SK-N-SH (cell line): ENCODE measurements at regions not wholly inside any gene's neighbourhood (a gene's known extent, or its start where the extent isn't known, plus 50 kb on each side); places are given as distances from the start of the nearest gene placed in this dataset.

Experiments used
- CTCF ChIA-PET: fragments of 300-600, 350-600 bp; formaldehyde crosslinking; extraction: SDS; loops from one replicate; lab custom pipeline; 2021; lab: Yijun Ruan, JAX
- POLR2A ChIA-PET: fragments of 350-600 bp; sonication (Branson Sonifier 250); formaldehyde crosslinking; extraction: SDS; loops from one replicate; lab custom pipeline; 2020; ENCODE audit warnings: antibody characterized with exemption, inconsistent platforms; lab: Yijun Ruan, JAX
- DNase-seq: peaks from one replicate; pipeline ENCODE4 v3.0.0; 2012
- H2AFZ ChIP-seq: fragments of 200-600 bp; sonication (generic); 2 replicates; pipeline ENCODE4 v1.8.1; 2016; ENCODE audit warnings: antibody characterized with exemption, mild to moderate bottlenecking, low read depth
- H3F3A ChIP-seq: fragments of 200-600 bp; sonication (generic); replicated peaks from 2 replicates; pipeline ENCODE3; 2016; ENCODE audit warnings: antibody characterized with exemption, mild to moderate bottlenecking; ENCODE audit not compliant: insufficient read depth
- H3K27ac ChIP-seq, 2 experiments: fragments of 200-500 bp in 1 of 2; fragments of 200-600 bp in 1 of 2; sonication (Bioruptor generic) in 1 of 2; sonication (generic), shearing (Covaris generic) in 1 of 2; 2 replicates each; pipeline versions ENCODE4 v1.5.1 to v1.6.1; 2014 to 2016; ENCODE audit warnings: low read depth in 2 of 2, inconsistent platforms in 1 of 2, low read length in 1 of 2, mild to moderate bottlenecking in 1 of 2, mixed read lengths in 1 of 2
- H3K27me3 ChIP-seq: fragments of 200-600 bp; sonication (generic), shearing (Covaris generic); 2 replicates; pipeline ENCODE4 v1.6.1; 2016; ENCODE audit warnings: mixed run types; ENCODE audit not compliant: insufficient read depth
- H3K36me3 ChIP-seq, 2 experiments: fragments of 200-500 bp in 1 of 2; fragments of 200-600 bp in 1 of 2; sonication (Bioruptor generic) in 1 of 2; sonication (generic) in 1 of 2; replicated peaks in 1 of 2; 2 replicates each; pipeline versions ENCODE3 to v1.5.1; 2014 to 2016; ENCODE audit warnings: low read length in 1 of 2, mild to moderate bottlenecking in 1 of 2; ENCODE audit not compliant: insufficient read depth in 2 of 2, control insufficient read depth in 1 of 2
- H3K4me1 ChIP-seq, 2 experiments: fragments of 200-500 bp in 1 of 2; fragments of 200-600 bp in 1 of 2; sonication (Bioruptor generic) in 1 of 2; sonication (generic), shearing (Covaris generic) in 1 of 2; 2 replicates each; pipeline versions ENCODE4 v1.5.1 to v1.6.1; 2014 to 2016; ENCODE audit warnings: low read depth in 1 of 2, low read length in 1 of 2, mixed run types in 1 of 2; ENCODE audit not compliant: insufficient read depth in 2 of 2, control insufficient read depth in 1 of 2
- H3K4me2 ChIP-seq: fragments of 200-600 bp; sonication (generic), shearing (Covaris generic); 2 replicates; pipeline ENCODE4 v1.6.1; 2017; ENCODE audit warnings: mixed run types
- H3K4me3 ChIP-seq, 2 experiments: fragments of 200-500 bp in 1 of 2; fragments of 200-600 bp in 1 of 2; sonication (Bioruptor generic) in 1 of 2; sonication (generic), shearing (Covaris generic) in 1 of 2; 2 replicates each; pipeline versions ENCODE4 v1.5.1 to v1.8.1; 2014 to 2016; ENCODE audit warnings: low read depth in 2 of 2, inconsistent platforms in 1 of 2, low read length in 1 of 2, mild to moderate bottlenecking in 1 of 2, mixed read lengths in 1 of 2, moderate library complexity in 1 of 2
- H3K79me2 ChIP-seq: fragments of 200-600 bp; sonication (generic); 2 replicates; pipeline ENCODE4 v1.8.1; 2017; ENCODE audit warnings: mild to moderate bottlenecking; ENCODE audit not compliant: insufficient read depth
- H3K9ac ChIP-seq: fragments of 200-600 bp; sonication (generic); 2 replicates; pipeline ENCODE4 v1.6.1; 2017; ENCODE audit warnings: mixed run types
- H3K9me2 ChIP-seq: fragments of 200-600 bp; sonication (generic); 2 replicates; pipeline ENCODE4 v1.6.1; 2017; ENCODE audit warnings: mixed run types
- H3K9me3 ChIP-seq: fragments of 200-600 bp; sonication (generic); 2 replicates; pipeline ENCODE4 v1.6.1; 2017; ENCODE audit warnings: mixed run types, mild to moderate bottlenecking, moderate library complexity
- H4K20me1 ChIP-seq: fragments of 200-600 bp; sonication (generic); 2 replicates; pipeline ENCODE4 v1.6.1; 2017; ENCODE audit warnings: mild to moderate bottlenecking, mixed run types; ENCODE audit not compliant: insufficient read depth
- CTCF ChIP-seq: fragments of 200-600 bp; sonication (generic); IDR thresholded peaks from 2 replicates; pipeline ENCODE4 v1.6.1; 2017; ENCODE audit warnings: antibody characterized with exemption, mild to moderate bottlenecking, moderate library complexity
- ELF1 ChIP-seq: IDR thresholded peaks from 2 replicates; pipeline ENCODE4 v1.4.0; 2012
- EZH2phosphoT487 ChIP-seq: fragments of 200-600 bp; sonication (generic); IDR thresholded peaks from 2 replicates; pipeline ENCODE4 v1.6.1; 2017; ENCODE audit warnings: low read depth, mixed run types, mild to moderate bottlenecking, antibody characterized with exemption, moderate library complexity, borderline replicate concordance
- FOXJ3 ChIP-seq: sonication (generic); formaldehyde crosslinking; IDR thresholded peaks from 2 replicates; pipeline ENCODE4 v1.5.1; 2020; ENCODE audit warnings: mild to moderate bottlenecking, missing genetic modification reagents
- FOXM1 ChIP-seq: IDR thresholded peaks from 2 replicates; pipeline ENCODE4 v1.4.0; 2012; ENCODE audit warnings: low read depth, mild to moderate bottlenecking
- GABPA ChIP-seq: IDR thresholded peaks from 2 replicates; pipeline ENCODE4 v1.4.0; 2012; ENCODE audit warnings: low read depth, mild to moderate bottlenecking
- JUND ChIP-seq: IDR thresholded peaks from 2 replicates; pipeline ENCODE4 v1.4.0; 2012
- MAX ChIP-seq: IDR thresholded peaks from 2 replicates; pipeline ENCODE4 v1.4.0; 2012; ENCODE audit warnings: low read depth
- MEF2A ChIP-seq: IDR thresholded peaks from 2 replicates; pipeline ENCODE4 v1.4.0; 2012; ENCODE audit warnings: low read depth, borderline replicate concordance
- MXI1 ChIP-seq: IDR thresholded peaks from 2 replicates; pipeline ENCODE4 v1.6.1; 2012; ENCODE audit warnings: mild to moderate bottlenecking, low read depth, low read length, improper control_type of control experiment
- PBX3 ChIP-seq: IDR thresholded peaks from 2 replicates; pipeline ENCODE4; 2012
- RAD21 ChIP-seq: IDR thresholded peaks from 2 replicates; pipeline ENCODE4 v1.6.1; 2012; ENCODE audit warnings: mild to moderate bottlenecking, low read length
- RCOR1 ChIP-seq: fragments of 150-350 bp; IDR thresholded peaks from 2 replicates; pipeline ENCODE4 v1.6.1; 2017; ENCODE audit warnings: antibody characterized with exemption, low read length
- RFX5 ChIP-seq: IDR thresholded peaks from 2 replicates; pipeline ENCODE4 v1.6.1; 2012; ENCODE audit warnings: mild to moderate bottlenecking, improper control_type of control experiment, low read length
- SIN3A ChIP-seq: IDR thresholded peaks from 2 replicates; pipeline ENCODE4 v1.6.1; 2012; ENCODE audit warnings: low read depth, mild to moderate bottlenecking, low read length, moderate library complexity, borderline replicate concordance
- TCF12 ChIP-seq: IDR thresholded peaks from 2 replicates; pipeline ENCODE4 v1.4.0; 2012
- WGBS: methylation state at CpG from one replicate; pipeline ENCODE4 v1.1.6; 2017; ENCODE audit warnings: low lambda C conversion rate; 5-methylcytosine and 5-hydroxymethylcytosine counted together
- TF ChIP-seq, protein P1 (sequence below): IDR thresholded peaks from 2 replicates; pipeline ENCODE4 v1.4.0; 2012; ENCODE audit warnings: low read depth, borderline replicate concordance
- TF ChIP-seq, protein P2 (sequence below): fragments of 150-350 bp; IDR thresholded peaks from 2 replicates; pipeline ENCODE4 v1.6.1; 2017; ENCODE audit warnings: antibody characterized with exemption, low read length, low read depth, borderline replicate concordance
- TF ChIP-seq, protein P3 (sequence below): IDR thresholded peaks from 2 replicates; pipeline ENCODE4 v1.4.0; 2012; ENCODE audit warnings: low read depth, borderline replicate concordance

GRCh38 chr10:24009115-24009514 is 199.8 kb upstream of the KIAA1217 start:
- Histone ChIP-seq H3K9me3 (no peaks in the 10 kb centered on the region), H2AFZ (no peak overlapping the region), H3K4me3 (no peak overlapping the region), H3F3A (no peaks in the 10 kb centered on the region), H3K36me3 (no peaks in the 10 kb centered on the region), H3K27ac (no peak overlapping the region; a peak in 1 of 4 replicates), H3K9ac (no peak overlapping the region), H3K4me1 (peaks cover 12 to 18% of the 10 kb centered on the region in 2 experiments; a peak in 3 of 4 replicates), H3K27me3 (no peaks in the 10 kb centered on the region), H3K79me2 (no peaks in the 10 kb centered on the region), H3K4me2 (no peak overlapping the region), H3K9me2 (no peaks in the 10 kb centered on the region), H4K20me1 (no peaks in the 10 kb centered on the region)
- CTCF ChIA-PET: interaction anchor here (1.1 to 2.3 kb wide), 5 partner anchors 14 to 495 kb away, joined by 4 to 7 read pairs (median 5); no protein-coding TSS in a partner anchor
- POLR2A ChIA-PET: no interaction called here
- WGBS: 30% methylated on average over 2 of the region's 2 CpGs
- TF ChIP-seq, protein P1, sequence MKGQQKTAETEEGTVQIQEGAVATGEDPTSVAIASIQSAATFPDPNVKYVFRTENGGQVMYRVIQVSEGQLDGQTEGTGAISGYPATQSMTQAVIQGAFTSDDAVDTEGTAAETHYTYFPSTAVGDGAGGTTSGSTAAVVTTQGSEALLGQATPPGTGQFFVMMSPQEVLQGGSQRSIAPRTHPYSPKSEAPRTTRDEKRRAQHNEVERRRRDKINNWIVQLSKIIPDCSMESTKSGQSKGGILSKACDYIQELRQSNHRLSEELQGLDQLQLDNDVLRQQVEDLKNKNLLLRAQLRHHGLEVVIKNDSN: no peak
- TF ChIP-seq JUND (no peak), ELF1 (no peak), CTCF (no peak), MAX (no peak), FOXJ3 (CRISPR knock-in tag) (no peak), EZH2phosphoT487 (no peak)
- TF ChIP-seq, all 33 proteins: peak for 0
- no peak for DNase-seq

DNA sequence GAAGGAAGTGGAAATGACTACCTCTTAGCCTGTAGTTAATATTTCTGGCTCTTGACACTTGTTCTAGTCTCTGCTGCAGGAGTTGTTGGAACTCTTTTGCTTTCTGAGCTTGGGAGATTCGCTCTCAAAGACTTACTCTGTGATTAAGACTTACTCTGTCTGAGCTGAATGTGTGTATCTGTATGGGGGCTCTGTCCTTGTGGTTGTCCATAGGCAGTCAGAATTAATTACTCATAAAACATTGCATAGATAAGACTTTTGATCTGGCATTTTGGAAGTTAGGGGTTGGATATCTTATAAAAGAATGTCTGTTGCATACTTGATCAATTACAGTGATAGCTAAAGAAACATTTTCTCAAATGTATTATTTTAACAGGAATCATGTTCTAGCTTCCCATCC is 199.2 kb upstream of the KIAA1217 start:
- 59% methylated on average over 1 of the region's 1 CpG for WGBS
- Histone ChIP-seq H3K9me2 (no peaks in the 10 kb centered on the region), H3K4me1 (peaks cover 12 to 18% of the 10 kb centered on the region in 2 experiments; a peak in 3 of 4 replicates), H4K20me1 (no peaks in the 10 kb centered on the region), H3F3A (no peaks in the 10 kb centered on the region), H3K9ac (no peak overlapping the region), H2AFZ (no peak overlapping the region), H3K4me2 (no peak overlapping the region), H3K27me3 (no peaks in the 10 kb centered on the region), H3K4me3 (no peak overlapping the region), H3K36me3 (no peaks in the 10 kb centered on the region), H3K9me3 (no peaks in the 10 kb centered on the region), H3K27ac (no peak overlapping the region), H3K79me2 (no peaks in the 10 kb centered on the region)
- POLR2A ChIA-PET: no interaction called here
- no peak for DNase-seq
- CTCF ChIA-PET: interaction anchor here (1.1 to 2.3 kb wide), 5 partner anchors 15 to 494 kb away, joined by 4 to 7 read pairs (median 5); no protein-coding TSS in a partner anchor
- TF ChIP-seq, protein P2, sequence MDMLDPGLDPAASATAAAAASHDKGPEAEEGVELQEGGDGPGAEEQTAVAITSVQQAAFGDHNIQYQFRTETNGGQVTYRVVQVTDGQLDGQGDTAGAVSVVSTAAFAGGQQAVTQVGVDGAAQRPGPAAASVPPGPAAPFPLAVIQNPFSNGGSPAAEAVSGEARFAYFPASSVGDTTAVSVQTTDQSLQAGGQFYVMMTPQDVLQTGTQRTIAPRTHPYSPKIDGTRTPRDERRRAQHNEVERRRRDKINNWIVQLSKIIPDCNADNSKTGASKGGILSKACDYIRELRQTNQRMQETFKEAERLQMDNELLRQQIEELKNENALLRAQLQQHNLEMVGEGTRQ: no peak
- TF ChIP-seq TCF12: no peak
- no peak for TF ChIP-seq FOXJ3 (CRISPR knock-in tag)
- no peak for TF ChIP-seq RCOR1
- TF ChIP-seq RFX5: no peak
- TF ChIP-seq MEF2A: no peak
- no peak for TF ChIP-seq FOXM1
- TF ChIP-seq EZH2phosphoT487: no peak
- no peak for TF ChIP-seq SIN3A
- TF ChIP-seq RAD21: no peak
- no peak for TF ChIP-seq JUND
- TF ChIP-seq, protein P3, sequence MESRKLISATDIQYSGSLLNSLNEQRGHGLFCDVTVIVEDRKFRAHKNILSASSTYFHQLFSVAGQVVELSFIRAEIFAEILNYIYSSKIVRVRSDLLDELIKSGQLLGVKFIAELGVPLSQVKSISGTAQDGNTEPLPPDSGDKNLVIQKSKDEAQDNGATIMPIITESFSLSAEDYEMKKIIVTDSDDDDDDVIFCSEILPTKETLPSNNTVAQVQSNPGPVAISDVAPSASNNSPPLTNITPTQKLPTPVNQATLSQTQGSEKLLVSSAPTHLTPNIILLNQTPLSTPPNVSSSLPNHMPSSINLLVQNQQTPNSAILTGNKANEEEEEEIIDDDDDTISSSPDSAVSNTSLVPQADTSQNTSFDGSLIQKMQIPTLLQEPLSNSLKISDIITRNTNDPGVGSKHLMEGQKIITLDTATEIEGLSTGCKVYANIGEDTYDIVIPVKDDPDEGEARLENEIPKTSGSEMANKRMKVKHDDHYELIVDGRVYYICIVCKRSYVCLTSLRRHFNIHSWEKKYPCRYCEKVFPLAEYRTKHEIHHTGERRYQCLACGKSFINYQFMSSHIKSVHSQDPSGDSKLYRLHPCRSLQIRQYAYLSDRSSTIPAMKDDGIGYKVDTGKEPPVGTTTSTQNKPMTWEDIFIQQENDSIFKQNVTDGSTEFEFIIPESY: no peak
- TF ChIP-seq PBX3: no peak
- TF ChIP-seq MXI1: no peak
- TF ChIP-seq CTCF: no peak
- no peak for TF ChIP-seq GABPA
